ENCODE measurements at regions not wholly inside any gene's neighbourhood (a gene's known extent, or its start where the extent isn't known, plus 50 kb on each side); places are given as distances from the start of the nearest gene placed in this dataset.
A peak's percentile ranks its signal among the peaks of the same experiment; 100 is the strongest.
"Not testable (repeated sequence)": the region's sequence is repeated elsewhere in the genome, so short reads cannot be mapped to it uniquely, and the experiment has no call there.

DNA sequence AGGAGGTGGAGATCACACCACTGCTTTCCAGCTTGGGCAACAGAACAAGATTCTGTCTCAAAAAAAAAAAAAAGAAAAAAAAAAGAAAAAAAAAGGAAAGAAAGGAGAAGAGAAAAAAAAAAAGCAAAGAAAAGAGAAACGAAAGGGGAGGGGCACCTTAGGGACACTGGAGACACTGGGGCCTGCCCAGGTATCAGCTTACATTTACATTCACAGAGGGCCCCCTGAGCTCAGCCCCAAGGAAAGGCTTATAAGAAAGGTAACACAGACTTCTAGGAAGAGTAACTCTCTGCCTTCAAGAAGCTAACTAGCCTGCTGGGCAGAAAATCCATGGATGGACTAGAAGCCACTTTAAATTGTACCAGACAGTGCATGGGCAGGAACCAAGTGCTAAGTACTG lies 108.8 kb downstream of the NPY start:
- DNase-seq (ENCODE audit: extremely low read depth, low read depth), result no peak

GRCh38 chr7:24395512-24395911 lies 111.5 kb downstream of the NPY start:
- no peak for DNase-seq (ENCODE audit: extremely low read depth, low read depth)

DNA sequence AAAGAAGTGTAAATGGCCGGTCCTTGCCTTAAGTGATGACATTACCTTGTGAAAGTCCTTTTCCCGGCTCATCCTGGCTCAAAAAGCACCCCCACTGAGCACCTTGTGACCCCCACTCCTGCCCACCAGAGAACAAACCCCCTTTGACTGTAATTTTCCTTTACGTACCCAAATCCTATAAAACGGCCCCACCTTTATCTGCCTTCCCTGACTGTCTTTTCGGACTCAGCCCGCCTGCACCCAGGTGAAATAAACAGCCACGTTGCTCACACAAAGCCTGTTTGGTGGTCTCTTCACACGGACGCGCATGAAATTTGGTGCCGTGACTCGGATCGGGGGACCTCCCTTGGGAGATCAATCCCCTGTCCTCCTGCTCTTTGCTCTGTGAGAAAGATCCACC lies 112.4 kb downstream of the NPY start:
- DNase-seq (ENCODE audit: extremely low read depth, low read depth), result not testable (repeated sequence)

DNA sequence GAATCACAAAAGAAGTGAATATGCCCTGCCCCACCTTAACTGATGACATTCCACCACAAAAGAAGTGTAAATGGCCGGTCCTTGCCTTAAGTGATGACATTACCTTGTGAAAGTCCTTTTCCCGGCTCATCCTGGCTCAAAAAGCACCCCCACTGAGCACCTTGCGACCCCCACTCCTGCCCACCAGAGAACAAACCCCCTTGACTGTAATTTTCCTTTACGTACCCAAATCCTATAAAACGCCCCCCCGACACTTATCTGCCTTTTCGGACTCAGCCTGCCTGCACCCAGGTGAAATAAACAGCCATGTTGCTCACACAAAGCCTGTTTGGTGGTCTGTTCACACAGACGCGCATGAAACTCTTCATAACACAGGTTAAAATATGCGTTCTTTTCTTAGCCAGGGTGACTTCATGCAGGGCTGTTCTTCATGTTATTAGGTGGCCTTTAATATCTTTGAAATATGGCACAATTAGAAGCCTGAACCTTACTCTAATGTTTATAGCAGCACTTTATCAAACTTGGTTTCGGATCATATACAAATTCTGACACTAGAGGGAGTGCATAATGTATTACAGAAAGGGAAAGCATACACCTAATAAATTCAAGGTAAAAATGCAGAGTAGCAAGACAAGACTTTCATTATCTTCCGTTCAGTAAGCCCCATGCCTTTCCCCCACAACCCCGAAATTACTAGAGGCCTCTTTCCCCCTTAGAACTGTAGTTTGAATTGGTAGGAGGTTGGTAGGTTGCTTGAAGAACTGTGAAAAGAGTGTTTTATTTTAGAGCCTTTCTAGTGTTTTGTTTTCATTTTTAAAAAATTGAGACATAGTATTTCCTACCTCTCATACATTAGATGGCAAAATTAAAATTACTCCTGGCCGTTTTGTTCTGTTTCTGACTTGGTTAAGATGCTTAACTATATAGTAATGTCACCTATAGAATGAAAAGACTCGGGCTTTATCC lies 117.9 kb downstream of the NPY start:
- peak; percentile 17 for DNase-seq (ENCODE audit: extremely low read depth, low read depth)

DNA sequence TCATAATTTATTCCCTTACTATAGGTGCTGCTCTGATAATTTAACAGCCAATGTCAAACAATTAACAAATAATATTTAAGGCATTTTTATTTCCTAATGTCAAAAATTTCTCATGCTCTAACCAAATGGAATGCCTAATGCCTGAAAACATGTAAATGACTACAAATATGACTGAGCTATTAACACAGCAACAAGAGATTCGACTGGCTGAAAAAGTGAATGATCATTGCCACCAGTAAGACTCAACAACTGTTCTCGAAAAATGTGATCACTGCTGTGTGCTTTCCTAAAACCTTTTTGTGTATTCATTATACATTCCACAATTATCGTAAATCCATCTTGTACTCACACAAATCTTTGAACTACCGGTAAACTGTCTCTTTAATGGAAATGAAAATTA lies 118.7 kb downstream of the NPY start:
- no peak for DNase-seq (ENCODE audit: extremely low read depth, low read depth)

- DNase-seq (ENCODE audit: extremely low read depth, low read depth), result no peak
Measured at GRCh38 chr7:24403557-24403956, 119.6 kb downstream of the NPY start.

- DNase-seq (ENCODE audit: extremely low read depth, low read depth), result no peak
Measured at GRCh38 chr7:24404315-24404714, 120.3 kb downstream of the NPY start.

DNA sequence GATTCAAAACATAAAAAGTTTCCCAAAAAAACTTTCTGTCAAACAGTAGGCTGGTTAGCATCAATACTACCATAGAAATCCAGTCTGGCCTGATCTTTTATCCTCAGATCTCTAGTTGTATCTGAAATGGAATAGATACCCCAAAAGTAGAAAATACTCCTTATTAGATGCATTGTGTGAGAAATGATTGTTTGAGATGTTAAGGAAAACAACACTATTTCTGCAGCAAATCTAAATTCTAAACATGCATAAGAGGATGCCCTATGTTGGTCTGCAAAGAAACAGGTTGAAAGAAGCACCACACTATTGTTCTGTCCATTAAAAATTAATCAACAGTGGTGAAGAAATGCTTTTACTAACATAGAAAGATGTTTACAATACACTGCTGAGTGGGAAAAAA lies 121.0 kb downstream of the NPY start:
- no peak for DNase-seq (ENCODE audit: extremely low read depth, low read depth)

GRCh38 chr7:24406053-24406788 lies 122.2 kb downstream of the NPY start:
- DNase-seq (ENCODE audit: extremely low read depth, low read depth), result no peak

DNA sequence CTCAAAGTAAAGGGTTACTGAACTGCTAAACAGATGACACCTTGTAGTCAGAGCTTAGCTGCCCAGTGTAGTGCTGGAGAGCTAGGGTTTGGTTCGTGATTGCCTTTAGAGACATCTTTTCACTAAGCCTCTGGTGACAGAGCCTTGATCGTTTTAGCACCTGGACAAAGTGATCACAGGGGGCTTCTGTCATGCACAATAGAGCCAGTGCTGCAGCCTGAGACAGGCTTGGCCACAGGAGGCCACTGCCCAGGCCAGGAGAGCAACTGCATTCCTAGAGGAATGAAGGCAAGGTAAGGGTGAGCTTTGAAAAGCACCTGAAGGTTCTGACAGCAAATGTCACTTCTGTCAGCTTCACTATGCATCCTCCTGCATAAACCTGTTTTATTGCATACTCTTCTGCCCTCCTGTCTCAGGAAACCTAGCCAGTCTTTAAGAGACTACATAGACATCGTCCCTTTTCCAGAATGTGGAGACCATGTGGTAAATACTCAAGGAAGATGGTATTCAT lies 122.9 kb downstream of the NPY start:
- DNase-seq (ENCODE audit: extremely low read depth, low read depth), result no peak

GRCh38 chr7:24407965-24408364 lies 124.0 kb downstream of the NPY start:
- no peak for DNase-seq (ENCODE audit: extremely low read depth, low read depth)

DNA sequence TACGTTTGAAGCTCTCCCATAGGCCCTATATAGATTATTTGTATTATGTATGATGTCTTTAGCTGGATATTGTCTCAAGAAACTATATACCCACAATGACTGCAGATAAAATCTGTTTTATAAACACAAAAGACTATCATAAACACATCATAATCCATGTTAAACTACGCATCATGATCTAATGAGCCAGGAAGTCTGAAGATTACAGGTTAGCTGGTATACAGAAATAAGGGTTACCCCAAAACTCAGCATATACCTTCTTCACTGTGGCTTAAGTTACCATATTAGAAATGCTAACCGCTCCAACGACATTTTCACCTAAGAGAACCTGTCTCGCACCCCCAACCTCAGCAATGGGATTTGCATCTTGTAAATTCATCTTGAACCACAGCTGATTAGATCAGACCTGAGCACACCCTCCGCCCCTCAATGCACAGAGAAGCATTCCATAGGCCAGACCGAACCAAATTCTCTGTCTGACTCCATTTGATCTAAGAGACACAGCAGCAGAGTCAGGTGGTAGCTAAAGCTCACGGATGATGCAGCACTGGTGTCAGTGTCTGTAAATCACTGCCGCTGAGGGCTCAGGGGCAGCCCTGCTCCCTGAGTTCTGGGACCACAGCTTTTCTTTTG lies 124.9 kb downstream of the NPY start:
- no peak for DNase-seq (ENCODE audit: extremely low read depth, low read depth)

- DNase-seq (ENCODE audit: extremely low read depth, low read depth), result no peak
Measured at GRCh38 chr7:24409431-24410024, 125.5 kb downstream of the NPY start.

DNA sequence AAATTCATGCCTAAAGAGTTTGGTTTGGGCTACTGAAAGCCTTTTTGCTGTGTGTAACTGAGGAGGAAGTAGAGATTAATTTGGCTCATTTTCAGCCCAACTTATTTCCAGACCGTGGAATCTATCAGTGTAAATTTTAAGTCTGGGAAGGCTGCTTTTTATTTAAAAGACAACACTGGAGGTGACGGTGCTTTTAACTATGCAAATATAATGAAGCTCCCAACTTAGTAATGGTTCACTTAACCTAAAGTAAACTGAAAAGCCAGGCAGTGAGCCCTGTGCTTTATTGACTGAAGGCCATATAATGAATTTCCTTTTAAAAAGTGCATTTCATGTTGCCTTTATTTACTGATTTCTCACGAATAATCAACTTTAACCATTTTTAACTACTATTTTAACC lies 127.2 kb downstream of the NPY start:
- no peak for DNase-seq (ENCODE audit: extremely low read depth, low read depth)

DNA sequence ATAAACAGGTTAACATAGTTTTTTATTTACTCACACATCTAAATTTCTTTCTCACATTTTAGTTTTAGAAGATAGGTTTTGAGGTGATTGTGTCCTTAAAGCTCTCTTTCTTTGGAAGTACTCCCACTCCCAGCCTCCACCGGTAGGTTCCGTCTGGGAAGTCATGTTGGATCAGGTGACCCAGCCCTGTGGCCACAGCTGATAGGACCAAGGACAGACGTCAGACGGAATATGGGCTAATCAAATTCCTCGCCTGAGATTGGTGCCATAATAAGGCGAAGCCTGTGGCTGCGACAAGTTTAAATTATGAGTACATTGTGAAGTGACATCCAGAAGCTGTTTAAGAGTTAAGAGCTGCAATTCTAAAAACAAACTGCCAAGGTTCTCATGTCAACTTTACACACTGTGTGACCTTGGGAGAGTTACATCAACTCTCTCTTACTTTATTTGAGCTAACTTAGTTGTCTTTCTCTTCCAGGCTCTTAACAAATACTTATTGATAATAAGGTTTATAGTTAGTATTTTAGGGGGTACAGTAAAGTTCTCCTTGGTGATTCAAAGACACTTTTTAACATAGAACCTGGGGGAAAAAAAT lies 133.6 kb downstream of the NPY start:
- DNase-seq (ENCODE audit: extremely low read depth, low read depth), result no peak

- no peak for DNase-seq (ENCODE audit: extremely low read depth, low read depth)
Measured at GRCh38 chr7:24419077-24419476, 135.1 kb downstream of the NPY start.

- DNase-seq (ENCODE audit: extremely low read depth, low read depth), result no peak
Measured at GRCh38 chr7:24419511-24419910, 135.5 kb downstream of the NPY start.

GRCh38 chr7:24422441-24423010 lies 138.5 kb downstream of the NPY start:
- no peak for DNase-seq (ENCODE audit: extremely low read depth, low read depth)

DNA sequence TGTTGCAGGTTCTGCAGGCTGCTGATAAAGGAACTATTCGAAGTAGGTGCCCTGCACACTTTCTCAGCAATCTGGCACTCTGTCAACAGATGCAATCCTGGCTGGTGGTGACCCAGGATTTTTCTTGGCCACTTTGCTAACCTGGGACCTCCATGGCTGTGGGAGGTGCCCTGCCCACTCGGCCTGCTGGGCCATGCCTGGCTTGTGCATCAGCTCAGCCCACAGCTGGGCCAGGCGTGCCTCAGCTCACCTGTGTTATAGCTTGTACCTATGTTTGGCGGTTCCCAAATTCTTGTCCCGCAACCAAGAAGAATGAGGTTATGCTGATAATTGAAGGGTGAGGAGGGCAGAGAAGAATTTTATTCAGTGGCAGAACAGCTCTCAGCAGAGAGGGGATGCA lies 141.7 kb downstream of the NPY start:
- no peak for DNase-seq (ENCODE audit: extremely low read depth, low read depth)

DNA sequence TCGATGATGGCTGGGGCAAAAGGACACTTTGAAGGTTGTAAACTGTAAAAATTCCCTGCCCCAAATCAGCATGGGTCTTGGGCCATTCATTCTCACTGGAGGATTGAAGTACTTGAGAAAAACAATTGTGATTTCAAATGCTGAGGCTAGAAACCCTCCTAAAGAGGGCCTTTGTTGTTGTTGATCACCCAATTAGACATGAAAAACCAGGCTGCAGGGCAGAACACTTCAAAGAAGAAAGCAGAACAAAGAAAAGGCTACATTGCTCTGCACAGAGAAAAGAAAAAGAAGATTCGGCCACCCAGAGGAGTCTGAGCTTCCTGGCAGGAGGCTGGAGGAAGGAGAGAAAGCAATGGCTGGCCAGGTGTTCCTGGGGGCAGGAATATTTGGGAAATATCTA lies 143.1 kb downstream of the NPY start:
- DNase-seq (ENCODE audit: extremely low read depth, low read depth), result no peak

Measured in NCI-H460 (cell line).